Activated T-helper 17 cell treated with anti-CD3 and anti-CD28 coated beads, Interleukin-2, amount 50 U/mL, for 72 hours (primary cell): ENCODE measurements at regions not wholly inside any gene's neighbourhood (a gene's known extent, or its start where the extent isn't known, plus 50 kb on each side); places are given as distances from the start of the nearest gene placed in this dataset.

ENCODE experiments used
- ATAC-seq: fragments of 150-1000 bp; cut with Tn5 transposase; replicated peaks from 2 replicates; pipeline ENCODE4 v1.10.0; 2021; ENCODE audit warnings: mild to moderate bottlenecking, moderate library complexity
- H3K27ac Mint-ChIP-seq: one replicate; pipeline ENCODE4 v1.8.0; 2022; ENCODE audit warnings: mixed read lengths
- H3K27me3 Mint-ChIP-seq: one replicate; pipeline ENCODE4 v1.8.0; 2022; ENCODE audit warnings: mixed read lengths
- H3K36me3 Mint-ChIP-seq: one replicate; pipeline ENCODE4 v1.8.0; 2022; ENCODE audit warnings: low read depth, mild to moderate bottlenecking, mixed read lengths
- H3K4me1 Mint-ChIP-seq: one replicate; pipeline ENCODE4 v1.8.0; 2022; ENCODE audit warnings: mixed read lengths
- H3K4me3 Mint-ChIP-seq: one replicate; pipeline ENCODE4 v1.8.0; 2022; ENCODE audit warnings: mild to moderate bottlenecking, mixed read lengths
- H3K9me3 Mint-ChIP-seq: one replicate; pipeline ENCODE4 v1.8.0; 2022; ENCODE audit warnings: mixed read lengths

- Mint-ChIP-seq H3K27me3 (peaks cover 14% of the 10 kb centered on the region), H3K4me1 (peaks cover 9% of the 10 kb centered on the region), H3K4me3 (peak overlapping the region; percentile 4), H3K9me3 (no peaks in the 10 kb centered on the region), H3K36me3 (no peaks in the 10 kb centered on the region), H3K27ac (peak overlapping the region; percentile 49)
- ATAC-seq: peak; percentile 99
Measured at GRCh38 chr17:74042744-74043486, 160.6 kb upstream of the RPL38 start.

- Mint-ChIP-seq H3K4me1 (peaks cover 9% of the 10 kb centered on the region), H3K4me3 (no peak overlapping the region), H3K36me3 (no peaks in the 10 kb centered on the region), H3K9me3 (no peaks in the 10 kb centered on the region), H3K27me3 (peaks cover 22% of the 10 kb centered on the region), H3K27ac (no peak overlapping the region)
- ATAC-seq: no peak
Measured at GRCh38 chr17:74043976-74044375, 159.5 kb upstream of the RPL38 start.

GRCh38 chr17:74045608-74046280 lies 157.7 kb upstream of the RPL38 start:
- ATAC-seq: no peak
- peaks cover 32% of the 10 kb centered on the region for H3K27me3 Mint-ChIP-seq
- H3K4me1 Mint-ChIP-seq: peaks cover 9% of the 10 kb centered on the region
- no peak overlapping the region for H3K4me3 Mint-ChIP-seq
- no peaks in the 10 kb centered on the region for H3K36me3 Mint-ChIP-seq
- H3K9me3 Mint-ChIP-seq: no peaks in the 10 kb centered on the region
- no peak overlapping the region for H3K27ac Mint-ChIP-seq

- Mint-ChIP-seq H3K27me3 (peaks cover 47% of the 10 kb centered on the region), H3K27ac (no peak overlapping the region), H3K9me3 (no peaks in the 10 kb centered on the region), H3K4me1 (no peaks in the 10 kb centered on the region), H3K4me3 (no peak overlapping the region), H3K36me3 (no peaks in the 10 kb centered on the region)
- no peak for ATAC-seq
Measured at GRCh38 chr17:74049167-74049966, 154.1 kb upstream of the RPL38 start.

- Mint-ChIP-seq H3K27me3 (peaks cover 48% of the 10 kb centered on the region), H3K36me3 (no peaks in the 10 kb centered on the region)
Measured at GRCh38 chr17:74049967-74050458, 153.5 kb upstream of the RPL38 start.

GRCh38 chr17:74051348-74051747 lies 152.1 kb upstream of the RPL38 start:
- H3K9me3 Mint-ChIP-seq: no peaks in the 10 kb centered on the region
- no peak for ATAC-seq
- no peaks in the 10 kb centered on the region for H3K4me1 Mint-ChIP-seq
- no peaks in the 10 kb centered on the region for H3K36me3 Mint-ChIP-seq
- H3K4me3 Mint-ChIP-seq: no peak overlapping the region
- H3K27me3 Mint-ChIP-seq: peaks cover 45% of the 10 kb centered on the region
- H3K27ac Mint-ChIP-seq: no peak overlapping the region

More at GRCh38 chr17:74049967-74050458, 153.5 kb upstream of the RPL38 start:
- no peaks in the 10 kb centered on the region for H3K4me1 Mint-ChIP-seq
- ATAC-seq: no peak
- H3K4me3 Mint-ChIP-seq: no peak overlapping the region
- no peaks in the 10 kb centered on the region for H3K9me3 Mint-ChIP-seq
- H3K27ac Mint-ChIP-seq: no peak overlapping the region

- Mint-ChIP-seq H3K27ac (no peak overlapping the region), H3K36me3 (no peaks in the 10 kb centered on the region), H3K27me3 (peaks cover 48% of the 10 kb centered on the region), H3K4me1 (no peaks in the 10 kb centered on the region), H3K9me3 (no peaks in the 10 kb centered on the region), H3K4me3 (no peak overlapping the region)
- no peak for ATAC-seq
Measured at GRCh38 chr17:74052993-74053711, 150.3 kb upstream of the RPL38 start.

GRCh38 chr17:74053712-74054078 lies 149.8 kb upstream of the RPL38 start:
- no peak overlapping the region for H3K27ac Mint-ChIP-seq
- H3K27me3 Mint-ChIP-seq: peaks cover 46% of the 10 kb centered on the region
- H3K36me3 Mint-ChIP-seq: no peaks in the 10 kb centered on the region
- no peaks in the 10 kb centered on the region for H3K9me3 Mint-ChIP-seq
- no peak for ATAC-seq
- H3K4me1 Mint-ChIP-seq: no peaks in the 10 kb centered on the region
- no peak overlapping the region for H3K4me3 Mint-ChIP-seq

GRCh38 chr17:74054249-74054648 lies 149.2 kb upstream of the RPL38 start:
- Mint-ChIP-seq H3K4me1 (no peaks in the 10 kb centered on the region), H3K4me3 (no peak overlapping the region), H3K36me3 (no peaks in the 10 kb centered on the region), H3K27ac (no peak overlapping the region), H3K27me3 (peaks cover 46% of the 10 kb centered on the region), H3K9me3 (no peaks in the 10 kb centered on the region)
- ATAC-seq: no peak

GRCh38 chr17:74055508-74056160 lies 147.8 kb upstream of the RPL38 start:
- no peaks in the 10 kb centered on the region for H3K4me1 Mint-ChIP-seq
- H3K36me3 Mint-ChIP-seq: no peaks in the 10 kb centered on the region
- no peak overlapping the region for H3K4me3 Mint-ChIP-seq
- H3K27ac Mint-ChIP-seq: no peak overlapping the region
- H3K27me3 Mint-ChIP-seq: peaks cover 36% of the 10 kb centered on the region
- no peaks in the 10 kb centered on the region for H3K9me3 Mint-ChIP-seq
- ATAC-seq: no peak

GRCh38 chr17:74059479-74060240 lies 143.8 kb upstream of the RPL38 start:
- ATAC-seq: no peak
- Mint-ChIP-seq H3K36me3 (no peaks in the 10 kb centered on the region), H3K4me3 (no peak overlapping the region), H3K4me1 (no peaks in the 10 kb centered on the region), H3K27me3 (peaks cover 30% of the 10 kb centered on the region), H3K27ac (no peak overlapping the region), H3K9me3 (no peaks in the 10 kb centered on the region)

- Mint-ChIP-seq H3K4me1 (no peaks in the 10 kb centered on the region), H3K27ac (no peak overlapping the region), H3K27me3 (peaks cover 26% of the 10 kb centered on the region), H3K4me3 (no peak overlapping the region), H3K36me3 (no peaks in the 10 kb centered on the region), H3K9me3 (no peaks in the 10 kb centered on the region)
- ATAC-seq: no peak
Measured at GRCh38 chr17:74061758-74062157, 141.7 kb upstream of the RPL38 start.

- H3K9me3 Mint-ChIP-seq: no peaks in the 10 kb centered on the region
Measured at GRCh38 chr17:74062234-74062633, 141.2 kb upstream of the RPL38 start.

More at GRCh38 chr17:74062234-74062633, 141.2 kb upstream of the RPL38 start:
- peaks cover 25% of the 10 kb centered on the region for H3K27me3 Mint-ChIP-seq
- H3K4me1 Mint-ChIP-seq: no peaks in the 10 kb centered on the region
- no peaks in the 10 kb centered on the region for H3K36me3 Mint-ChIP-seq
- H3K27ac Mint-ChIP-seq: no peak overlapping the region
- H3K4me3 Mint-ChIP-seq: no peak overlapping the region
- no peak for ATAC-seq
